SW 1271 (cell line): ENCODE measurements at regions not wholly inside any gene's neighbourhood (a gene's known extent, or its start where the extent isn't known, plus 50 kb on each side); places are given as distances from the start of the nearest gene placed in this dataset.

Experiments used
- DNase-seq, 2 experiments: peaks; one replicate each; lab custom pipeline; 2025; lab: John Stamatoyannopoulos, UW

DNA sequence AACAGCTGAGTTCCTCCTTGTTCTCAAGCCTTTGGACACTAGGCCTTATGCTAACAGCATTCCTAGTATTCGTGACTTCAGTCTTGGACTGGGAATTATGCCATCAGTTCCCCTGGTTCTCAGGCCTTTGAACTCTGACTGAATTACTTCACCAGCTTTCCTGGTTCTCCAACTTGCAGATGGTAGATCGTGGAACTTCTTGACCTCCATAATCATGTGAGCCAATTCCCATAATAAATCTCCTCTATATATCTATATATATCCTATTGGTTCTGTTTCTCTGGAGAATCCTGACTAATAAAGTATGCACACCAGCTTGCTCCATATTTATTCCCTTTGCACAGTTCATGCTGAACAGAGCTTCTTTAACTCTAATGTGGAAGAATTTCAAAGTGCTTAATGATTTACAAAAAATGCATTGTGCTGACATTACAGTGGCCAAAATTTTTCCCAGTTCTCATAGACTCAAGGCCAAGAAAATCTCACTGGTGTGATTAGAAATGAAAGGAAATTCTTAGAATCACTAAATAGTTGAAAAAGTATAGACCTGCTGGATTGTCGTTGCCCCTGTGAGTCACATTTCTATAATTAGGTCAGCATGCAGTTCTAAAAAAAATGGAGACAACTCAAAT, 462.9 kb upstream of the ADAMTS5 start:
- DNase-seq = no peak

DNA sequence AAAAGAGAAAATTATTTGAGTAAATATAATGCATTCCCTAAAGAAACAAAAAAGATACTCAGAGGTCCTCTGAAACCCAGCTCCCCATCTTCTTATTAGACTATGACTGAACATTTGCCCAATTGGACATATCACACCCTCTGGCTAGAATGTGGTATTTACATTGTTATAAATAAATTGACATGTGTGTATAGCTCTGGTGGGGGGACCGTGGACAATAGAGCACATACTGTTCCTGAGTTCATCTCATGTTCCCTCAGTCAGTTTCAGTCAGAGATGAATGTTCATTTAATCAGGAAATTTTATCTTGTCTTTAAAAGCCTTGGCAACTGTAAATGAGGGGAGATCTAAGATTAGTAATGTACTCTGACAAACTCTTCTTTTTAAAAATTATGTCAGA, 459.3 kb upstream of the ADAMTS5 start:
- no peak for DNase-seq

- DNase-seq = no peak
Measured at GRCh38 chr21:27425574-27425973, 458.7 kb upstream of the ADAMTS5 start.

- DNase-seq = no peak
Measured at GRCh38 chr21:27425172-27425571, 458.3 kb upstream of the ADAMTS5 start.

DNA sequence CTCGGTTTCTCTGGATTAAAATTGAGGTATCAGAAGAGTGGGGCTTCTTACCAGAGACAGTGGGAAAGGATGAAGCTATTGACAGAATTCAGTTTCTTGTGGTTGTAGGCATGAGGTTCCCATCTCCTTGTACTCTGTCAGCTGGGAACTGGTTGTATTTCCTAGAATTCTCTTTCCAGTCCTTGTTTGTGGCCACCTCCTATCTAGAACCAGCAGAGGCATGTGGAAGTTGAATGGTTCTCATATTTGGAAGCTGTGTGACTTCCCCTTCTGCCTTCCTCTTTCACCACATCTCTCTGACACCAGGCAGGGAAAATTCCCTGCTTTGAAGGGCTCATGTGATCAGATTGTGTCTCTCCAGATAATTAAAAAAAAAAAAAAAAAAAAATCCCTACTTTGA, 457.7 kb upstream of the ADAMTS5 start:
- no peak for DNase-seq

DNA sequence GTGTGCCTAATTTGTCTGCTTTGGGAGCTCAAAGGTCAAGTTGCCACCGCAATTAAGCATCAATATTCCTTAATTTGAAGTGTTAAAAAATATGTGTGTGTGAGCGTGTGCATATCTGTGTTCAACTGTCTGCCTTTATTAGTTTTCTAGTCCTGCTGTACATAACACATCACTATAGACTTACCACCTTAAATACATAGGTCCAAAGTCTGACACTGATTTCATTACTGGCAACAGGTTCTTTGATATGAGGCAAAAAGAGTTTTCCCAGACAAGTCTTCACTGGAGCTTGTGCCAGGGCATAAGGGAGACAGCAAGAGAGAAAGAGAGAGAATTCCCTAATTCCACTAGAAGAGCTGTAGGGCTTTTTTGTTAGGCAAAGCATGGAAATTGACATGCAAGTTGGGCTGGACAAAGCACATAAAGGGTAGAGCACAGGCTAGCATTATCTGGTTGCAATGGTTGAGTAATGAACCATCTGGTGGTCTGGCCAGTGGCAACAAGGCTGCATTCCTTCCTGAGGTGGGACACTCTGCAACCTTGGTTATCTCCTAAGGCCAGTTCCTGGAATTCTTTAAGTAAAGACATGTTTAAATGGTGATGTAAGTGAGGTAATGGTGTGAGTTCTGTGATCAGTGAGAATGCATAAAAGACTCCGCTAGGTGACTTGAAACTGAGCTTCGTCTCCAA, 457.2 kb upstream of the ADAMTS5 start:
- no peak for DNase-seq

GRCh38 chr21:27423038-27423437, 456.1 kb upstream of the ADAMTS5 start:
- DNase-seq = no peak

DNA sequence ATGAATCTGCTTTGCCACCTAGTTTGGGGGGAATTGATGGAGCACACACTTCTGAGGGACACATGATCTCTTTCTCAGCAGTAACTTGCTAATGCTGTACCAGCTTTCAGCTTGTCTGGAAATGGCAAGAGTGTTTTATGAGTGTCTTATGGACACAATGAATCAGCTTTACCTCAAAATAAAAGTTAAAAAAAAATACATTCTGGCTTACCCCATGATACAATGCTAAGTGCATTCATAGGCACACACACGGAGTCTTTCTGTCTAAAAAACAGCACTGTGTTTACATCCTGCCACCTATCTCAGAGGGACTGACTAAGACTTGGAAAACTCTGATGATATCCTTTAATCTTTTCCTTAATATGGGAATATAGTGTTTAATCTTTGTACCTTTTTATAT, 455.5 kb upstream of the ADAMTS5 start:
- no peak for DNase-seq

DNA sequence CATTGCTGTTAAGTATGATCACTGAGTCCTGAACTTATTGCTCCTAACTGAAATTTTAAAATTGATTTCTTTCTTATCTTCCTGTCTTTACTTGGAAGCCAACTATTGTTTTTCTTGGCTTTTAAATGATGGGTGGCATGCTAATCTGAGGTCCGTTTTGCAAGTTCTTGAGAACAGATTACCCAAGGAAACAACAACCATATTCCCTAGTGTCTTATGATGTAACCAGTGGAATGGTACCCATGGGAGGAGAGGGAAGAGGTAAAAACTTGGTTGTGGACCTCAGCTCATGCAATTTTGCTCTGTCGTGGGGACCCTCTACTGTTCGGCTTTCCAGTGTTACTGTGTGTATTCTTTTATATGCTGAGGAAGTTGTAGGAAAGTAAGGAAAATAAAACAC, 454.8 kb upstream of the ADAMTS5 start:
- no peak for DNase-seq

DNA sequence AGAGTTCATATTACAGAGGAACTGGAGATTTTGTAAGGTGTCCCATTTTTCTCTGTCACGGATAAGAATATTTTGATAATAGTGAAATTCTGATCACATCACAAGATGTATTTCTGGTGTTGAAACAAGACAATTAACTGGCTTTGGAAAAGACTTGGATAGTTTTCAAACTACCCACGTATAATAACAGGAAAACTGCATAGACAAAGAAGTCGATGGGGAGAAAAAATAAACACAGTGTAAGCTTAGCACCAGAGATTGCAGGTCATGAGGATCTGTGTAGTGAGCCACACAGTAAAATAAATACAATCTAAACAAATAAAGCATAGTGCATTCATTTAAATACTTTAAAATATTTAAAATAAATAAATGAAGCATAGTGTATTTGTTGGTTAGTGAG, 452.3 kb upstream of the ADAMTS5 start:
- DNase-seq = no peak

DNA sequence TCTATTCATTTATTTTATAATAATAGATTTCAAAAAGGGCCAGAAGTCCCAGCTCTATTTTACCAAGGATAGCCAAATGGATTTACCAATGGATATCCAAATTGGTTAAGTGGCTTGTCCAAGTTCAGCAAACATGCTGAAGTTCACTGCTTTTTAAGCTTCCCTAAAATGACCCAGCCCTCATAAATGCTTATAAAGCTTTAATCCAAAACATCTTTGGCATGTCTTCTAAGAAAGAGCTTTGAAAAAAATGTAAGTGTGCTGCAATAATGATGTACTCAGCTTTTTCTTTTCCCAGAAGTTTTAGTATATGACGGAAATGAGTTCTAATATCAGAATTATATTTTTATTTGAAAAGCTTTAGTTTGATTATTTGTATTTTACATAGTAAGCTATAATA, 451.5 kb upstream of the ADAMTS5 start:
- no peak for DNase-seq

GRCh38 chr21:27412530-27412929, 445.6 kb upstream of the ADAMTS5 start:
- DNase-seq = no peak

- DNase-seq = no peak
Measured at GRCh38 chr21:27408826-27409225, 441.9 kb upstream of the ADAMTS5 start.

- DNase-seq = no peak
Measured at GRCh38 chr21:27407271-27407670, 440.4 kb upstream of the ADAMTS5 start.

DNA sequence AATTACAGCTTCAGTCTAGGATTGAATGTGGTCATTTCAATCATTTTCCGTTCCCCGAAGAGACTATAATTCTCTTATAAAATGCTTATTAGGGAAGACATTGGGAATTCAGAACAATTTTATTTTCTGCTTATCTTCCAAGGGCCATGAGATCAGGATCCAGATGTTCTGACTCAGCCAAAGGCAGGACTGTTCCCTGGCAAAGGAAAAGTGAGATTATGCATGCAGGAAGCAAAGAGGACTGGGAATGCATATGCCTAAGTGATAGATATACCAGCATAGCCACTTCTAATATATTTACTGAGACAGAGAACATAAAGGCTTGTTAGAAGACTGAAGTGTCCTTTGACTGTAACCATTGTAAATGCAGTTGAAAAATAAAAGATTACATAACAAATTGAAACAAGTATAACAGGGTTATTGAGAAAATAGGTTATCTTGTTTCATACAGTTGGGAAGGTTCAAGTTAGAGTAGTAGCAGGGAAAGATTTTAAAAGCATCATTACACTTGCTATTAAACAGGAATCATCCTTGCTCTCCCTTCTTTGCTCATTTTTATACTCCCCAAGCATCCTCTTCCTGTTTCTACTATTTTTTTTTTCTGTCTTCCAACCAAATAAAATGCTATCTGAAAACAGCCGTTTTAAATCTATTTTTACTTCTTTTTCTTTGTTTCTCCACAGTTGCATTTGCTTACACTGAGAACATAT, 439.6 kb upstream of the ADAMTS5 start:
- no peak for DNase-seq

- no peak for DNase-seq
Measured at GRCh38 chr21:27403011-27403410, 436.1 kb upstream of the ADAMTS5 start.

GRCh38 chr21:27400045-27400444, 433.2 kb upstream of the ADAMTS5 start:
- no peak for DNase-seq

DNA sequence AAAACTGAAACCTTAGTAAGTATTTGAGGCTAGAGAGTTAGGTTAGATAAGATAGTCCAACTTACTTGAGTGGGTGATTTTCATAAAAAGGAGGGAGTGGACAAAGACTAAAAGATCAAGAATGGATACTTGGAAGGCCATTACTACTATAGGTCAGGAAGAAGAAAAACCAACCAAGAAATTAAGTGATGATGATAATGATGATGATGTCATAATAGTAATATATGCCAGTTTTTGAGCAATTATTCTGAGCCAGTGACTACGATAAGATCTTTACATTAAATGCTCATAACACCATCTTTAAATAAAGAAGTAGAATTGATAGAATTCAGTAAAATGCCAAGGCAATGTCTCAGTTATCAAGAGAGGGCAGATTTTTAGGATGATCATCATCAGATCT, 430.7 kb upstream of the ADAMTS5 start:
- DNase-seq = no peak

- DNase-seq = no peak
Measured at GRCh38 chr21:27393726-27394125, 426.8 kb upstream of the ADAMTS5 start.

DNA sequence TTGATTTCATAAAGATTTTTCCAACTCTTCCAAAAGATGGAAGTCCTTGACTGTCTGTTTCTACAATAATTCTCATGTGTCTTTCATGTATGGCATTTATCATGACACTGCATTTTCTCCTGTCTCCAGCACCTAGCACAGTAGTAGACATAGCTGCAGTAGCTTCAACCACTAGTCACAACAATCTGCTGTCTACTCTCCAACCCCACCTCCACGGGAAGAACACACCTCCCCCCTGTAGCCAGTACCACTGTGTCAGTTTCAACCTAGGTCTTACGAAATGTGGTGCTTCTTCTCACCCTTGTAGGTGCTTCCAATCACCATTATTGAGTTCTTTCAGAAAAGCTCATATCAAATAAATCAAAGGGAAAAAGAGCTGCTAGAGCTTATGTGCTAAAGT, 425.1 kb upstream of the ADAMTS5 start:
- DNase-seq = no peak

DNA sequence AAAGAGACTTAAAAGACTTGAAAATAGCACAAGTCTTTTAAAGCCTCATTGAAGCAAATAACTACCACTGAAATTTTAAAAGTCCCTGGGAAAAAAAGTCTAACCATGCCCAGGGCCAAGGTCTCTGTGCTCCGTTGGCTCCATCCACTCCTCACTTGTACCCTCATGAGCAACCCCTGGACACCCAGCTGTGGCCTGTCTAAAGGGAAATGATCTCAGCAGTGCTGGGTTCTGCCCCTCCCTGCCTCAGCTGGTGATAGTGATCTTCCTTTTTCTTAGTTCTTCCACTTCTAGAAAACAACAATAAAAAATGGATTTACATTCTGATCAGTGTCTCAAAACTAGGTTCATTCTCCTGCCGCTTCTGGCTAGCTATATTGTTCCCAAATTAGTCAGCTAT, 423.5 kb upstream of the ADAMTS5 start:
- no peak for DNase-seq

DNA sequence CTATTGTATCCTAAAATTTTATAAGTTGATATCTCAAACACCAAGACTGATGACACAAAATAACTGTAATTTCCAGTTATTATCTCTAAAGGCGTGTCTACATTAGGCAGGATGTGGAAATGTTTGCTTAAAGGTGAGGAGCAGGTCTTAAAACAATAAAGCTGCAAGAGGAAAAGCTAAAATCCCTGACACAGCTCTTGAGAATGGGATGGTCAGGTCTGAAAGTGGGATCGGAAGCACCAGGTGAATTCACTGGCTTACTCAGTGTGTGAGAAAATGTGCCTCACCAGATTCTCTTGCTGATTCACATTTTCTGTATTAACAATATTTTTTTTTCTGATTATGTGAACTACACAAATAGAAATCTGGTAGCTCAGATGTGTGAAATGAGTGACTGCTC, 421.9 kb upstream of the ADAMTS5 start:
- DNase-seq = no peak

DNA sequence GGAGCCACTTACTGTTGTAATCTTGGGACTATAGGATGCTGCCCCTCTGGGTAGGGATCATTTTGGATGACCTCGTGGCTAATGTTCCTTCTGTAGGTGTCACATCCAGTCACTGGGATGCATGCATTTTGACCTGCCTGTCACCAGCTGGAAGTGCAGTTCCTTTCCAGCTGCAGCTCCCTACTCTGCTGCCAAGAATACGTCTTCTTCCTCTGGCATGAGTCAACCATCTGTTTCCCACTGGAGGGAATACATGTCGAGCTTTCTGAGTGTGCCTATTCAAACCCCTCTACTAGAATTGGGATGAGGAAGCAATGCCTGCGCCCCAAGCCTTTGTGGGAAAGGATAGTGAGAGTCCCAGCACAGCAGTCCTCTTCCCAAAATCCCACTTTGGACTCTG, 415.5 kb upstream of the ADAMTS5 start:
- DNase-seq = no peak

DNA sequence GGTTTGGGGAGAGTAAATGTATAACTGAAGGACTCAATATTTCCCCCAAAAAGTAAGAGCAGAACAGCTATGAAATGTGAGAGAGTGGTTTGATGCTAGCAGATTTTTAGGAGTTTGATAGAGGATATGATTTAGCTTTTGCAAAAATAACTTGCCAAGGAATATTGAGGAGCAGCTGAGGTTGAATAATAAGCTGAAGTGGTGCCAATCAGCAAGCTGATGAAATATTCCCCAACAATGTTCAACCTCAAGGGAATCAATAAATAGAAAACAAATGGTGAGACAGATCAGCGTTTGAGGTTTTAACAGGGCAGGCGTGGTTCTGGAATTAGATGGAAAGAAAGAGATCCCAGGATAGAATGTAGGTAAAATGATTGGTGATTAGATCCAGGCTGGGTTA, 413.4 kb upstream of the ADAMTS5 start:
- no peak for DNase-seq
